ENCODE measurements at regions not wholly inside any gene's neighbourhood (a gene's known extent, or its start where the extent isn't known, plus 50 kb on each side); places are given as distances from the start of the nearest gene placed in this dataset.

DNA sequence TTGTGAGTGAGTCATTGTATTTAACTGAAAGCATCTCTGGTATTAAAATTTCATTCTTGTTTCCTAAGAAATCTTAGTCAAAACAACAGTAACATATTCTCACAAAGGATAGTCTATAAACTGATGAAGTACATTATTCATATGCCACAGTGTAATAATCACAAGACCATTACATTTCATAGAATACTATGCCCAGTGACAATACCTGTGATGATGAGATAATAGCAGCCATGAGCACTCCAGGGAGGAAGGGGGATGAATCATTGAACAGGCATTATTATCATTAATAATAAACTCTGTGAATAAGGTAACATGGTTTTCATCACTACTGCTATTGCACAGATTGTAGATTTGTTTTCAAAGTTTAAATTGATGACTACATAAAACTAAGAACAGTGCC lies 667.9 kb downstream of the EPM2A start:
- TF ChIP-seq CTCF (IDR thresholded peaks at IDR 0.05) (no peak), POLR2A (IDR thresholded peaks at IDR 0.05) (no peak)
